ENCODE measurements at regions not wholly inside any gene's neighbourhood (a gene's known extent, or its start where the extent isn't known, plus 50 kb on each side); places are given as distances from the start of the nearest gene placed in this dataset.

GRCh38 chr1:164472841-164473240 lies 86.1 kb upstream of the PBX1 start:
- Histone ChIP-seq H3K27ac (ENCODE audit: low read length) (no peak overlapping the region), H3K4me2 (ENCODE audit: low read length) (no peak overlapping the region)
- TF ChIP-seq EZH2phosphoT487 (IDR thresholded peaks at IDR 0.05; ENCODE audit: low read depth) (no peak), CTCF (IDR thresholded peaks at IDR 0.05; ENCODE audit: low read depth, low read length) (no peak)

GRCh38 chr1:164473544-164473943 lies 85.4 kb upstream of the PBX1 start:
- Histone ChIP-seq H3K9me3 (ENCODE audit: insufficient read depth, low read length) (no peaks in the 10 kb centered on the region), H2AFZ (ENCODE audit: low read depth, low read length) (no peak overlapping the region), H3K9ac (ENCODE audit: low read length) (no peak overlapping the region), H4K20me1 (ENCODE audit: insufficient read depth, low read length) (no peaks in the 10 kb centered on the region), H3K4me2 (ENCODE audit: low read length) (no peak overlapping the region), H3K79me2 (ENCODE audit: low read length) (no peaks in the 10 kb centered on the region), H3K27me3 (ENCODE audit: low read depth, low read length) (no peaks in the 10 kb centered on the region), H3K27ac (ENCODE audit: low read length) (no peak overlapping the region), H3K36me3 (replicated peaks; ENCODE audit: low read depth, low read length) (no peaks in the 10 kb centered on the region), H3K4me1 (ENCODE audit: low read length) (no peaks in the 10 kb centered on the region), H3K4me3 (ENCODE audit: low read length) (no peak overlapping the region)
- TF ChIP-seq CTCF (IDR thresholded peaks at IDR 0.05; ENCODE audit: low read depth, low read length) (no peak), EZH2phosphoT487 (IDR thresholded peaks at IDR 0.05; ENCODE audit: low read depth) (no peak)

More at GRCh38 chr1:164472841-164473240, 86.1 kb upstream of the PBX1 start:
- Histone ChIP-seq H3K9ac (ENCODE audit: low read length) (no peak overlapping the region), H3K36me3 (replicated peaks; ENCODE audit: low read depth, low read length) (no peaks in the 10 kb centered on the region), H3K27me3 (ENCODE audit: low read depth, low read length) (no peaks in the 10 kb centered on the region), H4K20me1 (ENCODE audit: insufficient read depth, low read length) (no peaks in the 10 kb centered on the region), H2AFZ (ENCODE audit: low read depth, low read length) (no peak overlapping the region), H3K4me1 (ENCODE audit: low read length) (no peaks in the 10 kb centered on the region), H3K4me3 (ENCODE audit: low read length) (no peak overlapping the region), H3K79me2 (ENCODE audit: low read length) (no peaks in the 10 kb centered on the region), H3K9me3 (ENCODE audit: insufficient read depth, low read length) (no peaks in the 10 kb centered on the region)

GRCh38 chr1:164475834-164476233 lies 83.2 kb upstream of the PBX1 start:
- no peak overlapping the region for H2AFZ ChIP-seq (ENCODE audit: low read depth, low read length)
- H3K4me1 ChIP-seq (ENCODE audit: low read length) = no peaks in the 10 kb centered on the region
- H3K9me3 ChIP-seq (ENCODE audit: insufficient read depth, low read length) = no peaks in the 10 kb centered on the region
- no peak overlapping the region for H3K27ac ChIP-seq (ENCODE audit: low read length)
- H3K36me3 ChIP-seq (replicated peaks; ENCODE audit: low read depth, low read length) = no peaks in the 10 kb centered on the region
- no peaks in the 10 kb centered on the region for H4K20me1 ChIP-seq (ENCODE audit: insufficient read depth, low read length)
- no peak overlapping the region for H3K9ac ChIP-seq (ENCODE audit: low read length)
- TF ChIP-seq CTCF (IDR thresholded peaks at IDR 0.05; ENCODE audit: low read depth, low read length) (no peak), EZH2phosphoT487 (IDR thresholded peaks at IDR 0.05; ENCODE audit: low read depth) (no peak)
- no peaks in the 10 kb centered on the region for H3K79me2 ChIP-seq (ENCODE audit: low read length)
- H3K27me3 ChIP-seq (ENCODE audit: low read depth, low read length) = no peaks in the 10 kb centered on the region
- H3K4me3 ChIP-seq (ENCODE audit: low read length) = no peak overlapping the region
- H3K4me2 ChIP-seq (ENCODE audit: low read length) = no peak overlapping the region

GRCh38 chr1:164477343-164477742 lies 81.6 kb upstream of the PBX1 start:
- TF ChIP-seq EZH2phosphoT487 (IDR thresholded peaks at IDR 0.05; ENCODE audit: low read depth) = no peak
- TF ChIP-seq CTCF (IDR thresholded peaks at IDR 0.05; ENCODE audit: low read depth, low read length) = no peak
- H3K4me2 ChIP-seq (ENCODE audit: low read length) = no peak overlapping the region
- H4K20me1 ChIP-seq (ENCODE audit: insufficient read depth, low read length) = no peaks in the 10 kb centered on the region
- no peaks in the 10 kb centered on the region for H3K79me2 ChIP-seq (ENCODE audit: low read length)
- no peak overlapping the region for H2AFZ ChIP-seq (ENCODE audit: low read depth, low read length)
- no peaks in the 10 kb centered on the region for H3K9me3 ChIP-seq (ENCODE audit: insufficient read depth, low read length)
- H3K27me3 ChIP-seq (ENCODE audit: low read depth, low read length) = no peaks in the 10 kb centered on the region
- no peak overlapping the region for H3K9ac ChIP-seq (ENCODE audit: low read length)
- no peaks in the 10 kb centered on the region for H3K4me1 ChIP-seq (ENCODE audit: low read length)
- no peak overlapping the region for H3K4me3 ChIP-seq (ENCODE audit: low read length)
- H3K36me3 ChIP-seq (replicated peaks; ENCODE audit: low read depth, low read length) = no peaks in the 10 kb centered on the region
- no peak overlapping the region for H3K27ac ChIP-seq (ENCODE audit: low read length)
